IMR-90 (cell line): ENCODE measurements at regions not wholly inside any gene's neighbourhood (a gene's known extent, or its start where the extent isn't known, plus 50 kb on each side); places are given as distances from the start of the nearest gene placed in this dataset.

ENCODE experiments used
- ATAC-seq: fragments of 200-7000 bp; cut with Tn5 transposase; 2 replicates; pipeline ENCODE4 v1.9.1; 2020; ENCODE audit warnings: low read depth, mild to moderate bottlenecking, moderate library complexity
- BruUV-seq: library from RNA; stranded (reverse); fragments of 400-500 nt; replicated peaks from 2 replicates; lab custom pipeline; 2021; lab: Mats Ljungman, UMichigan
- CTCF ChIA-PET: fragments of 300-600 bp; formaldehyde crosslinking; extraction: SDS; loops from one replicate; lab custom pipeline; 2021; ENCODE audit warnings: antibody characterized with exemption; lab: Yijun Ruan, JAX
- POLR2A ChIA-PET: fragments of 300-600 bp; sonication (Branson Sonifier 250); formaldehyde crosslinking; loops from one replicate; lab custom pipeline; 2022; ENCODE audit warnings: antibody characterized with exemption; ENCODE audit not compliant: unreplicated experiment; lab: Charles Lee
- DNase-seq: peaks from one replicate; pipeline ENCODE4 v3.0.0; 2013
- H2AFZ ChIP-seq: replicated peaks from 2 replicates; pipeline ENCODE3; 2013; ENCODE audit warnings: low read length, mild to moderate bottlenecking; ENCODE audit not compliant: poor library complexity
- H2AK5ac ChIP-seq: 2 replicates; pipeline ENCODE4 v1.6.1; 2013; ENCODE audit warnings: low read depth, low read length, inconsistent platforms
- H2AK9ac ChIP-seq: replicated peaks from 2 replicates; pipeline ENCODE3; 2013; ENCODE audit warnings: mild to moderate bottlenecking, low read depth, low read length, moderate library complexity; ENCODE audit not compliant: poor library complexity
- H2BK120ac ChIP-seq: 2 replicates; pipeline ENCODE4 v1.6.1; 2013; ENCODE audit warnings: low read depth, low read length, inconsistent platforms
- H2BK15ac ChIP-seq: 3 replicates; pipeline ENCODE4 v1.6.1; 2013; ENCODE audit warnings: low read depth, low read length, inconsistent platforms
- H2BK20ac ChIP-seq: 2 replicates; pipeline ENCODE4 v1.6.1; 2013; ENCODE audit warnings: low read depth, mild to moderate bottlenecking, inconsistent platforms, low read length, moderate library complexity
- H2BK5ac ChIP-seq: 2 replicates; pipeline ENCODE4 v1.6.1; 2013; ENCODE audit warnings: mild to moderate bottlenecking, low read depth, low read length, inconsistent platforms; ENCODE audit not compliant: poor library complexity, severe bottlenecking
- H3K14ac ChIP-seq: replicated peaks from 2 replicates; pipeline ENCODE4 v1.6.1; 2013; ENCODE audit warnings: low read depth, low read length, inconsistent platforms
- H3K18ac ChIP-seq: 2 replicates; pipeline ENCODE4 v1.6.1; 2013; ENCODE audit warnings: low read depth, low read length, control low read depth
- H3K23ac ChIP-seq: 2 replicates; pipeline ENCODE4 v1.6.1; 2013; ENCODE audit warnings: low read depth, low read length, inconsistent platforms
- H3K27ac ChIP-seq: 2 replicates; pipeline ENCODE4 v1.5.1; 2013; ENCODE audit warnings: mild to moderate bottlenecking, control low read depth, low read length; ENCODE audit not compliant: insufficient read depth
- H3K27me3 ChIP-seq: 2 replicates; pipeline ENCODE4 v1.6.1; 2013; ENCODE audit warnings: low read length; ENCODE audit not compliant: control insufficient read depth, insufficient read depth
- H3K36me3 ChIP-seq: 2 replicates; pipeline ENCODE4 v1.6.1; 2013; ENCODE audit warnings: low read length, mixed read lengths; ENCODE audit not compliant: control insufficient read depth, insufficient read depth
- H3K4ac ChIP-seq: 2 replicates; pipeline ENCODE4 v1.6.1; 2013; ENCODE audit warnings: low read depth, low read length, inconsistent platforms
- H3K4me1 ChIP-seq: 2 replicates; pipeline ENCODE4 v1.6.1; 2013; ENCODE audit warnings: low read length, mixed read lengths; ENCODE audit not compliant: control insufficient read depth, insufficient read depth
- H3K4me2 ChIP-seq: 2 replicates; pipeline ENCODE4 v1.6.1; 2013; ENCODE audit warnings: low read depth, mild to moderate bottlenecking, control low read depth, low read length, moderate library complexity
- H3K4me3 ChIP-seq: 2 replicates; pipeline ENCODE4 v1.5.1; 2013; ENCODE audit warnings: low read depth, mild to moderate bottlenecking, control low read depth, low read length, moderate library complexity; ENCODE audit not compliant: insufficient read depth
- H3K56ac ChIP-seq: 2 replicates; pipeline ENCODE4 v1.6.1; 2013; ENCODE audit warnings: low read length, inconsistent platforms; ENCODE audit not compliant: insufficient read depth; ENCODE audit errors: extremely low read depth
- H3K79me1 ChIP-seq, 2 experiments: 2 replicates each; pipeline ENCODE4 v1.6.1; 2013; ENCODE audit warnings: low read length in 2 of 2, inconsistent platforms in 1 of 2, low read depth in 1 of 2
- H3K9ac ChIP-seq: 2 replicates; pipeline ENCODE4 v1.6.1; 2013; ENCODE audit warnings: low read depth, low read length, control low read depth
- H3K9me1 ChIP-seq: 2 replicates; pipeline ENCODE4 v1.6.1; 2013; ENCODE audit warnings: low read length, inconsistent platforms; ENCODE audit not compliant: insufficient read depth
- H3K9me3 ChIP-seq: 2 replicates; pipeline ENCODE4 v1.6.1; 2013; ENCODE audit warnings: low read length; ENCODE audit not compliant: control insufficient read depth, insufficient read depth
- H4K20me1 ChIP-seq: 2 replicates; pipeline ENCODE4 v1.6.1; 2013; ENCODE audit warnings: low read length, inconsistent platforms; ENCODE audit not compliant: insufficient read depth
- H4K5ac ChIP-seq: 2 replicates; pipeline ENCODE4 v1.6.1; 2013; ENCODE audit warnings: mild to moderate bottlenecking, low read depth, low read length, control low read depth
- H4K8ac ChIP-seq, 2 experiments: 2 replicates each; pipeline ENCODE4 v1.6.1; 2013; ENCODE audit warnings: low read depth in 2 of 2, low read length in 2 of 2, control low read depth in 1 of 2, inconsistent platforms in 1 of 2
- H4K91ac ChIP-seq: 2 replicates; pipeline ENCODE4 v1.6.1; 2013; ENCODE audit warnings: low read depth, low read length, inconsistent platforms; ENCODE audit not compliant: insufficient read depth
- CEBPB ChIP-seq: IDR thresholded peaks from 2 replicates; pipeline ENCODE4 v1.6.1; 2012; ENCODE audit warnings: low read depth, low read length, improper control_type of control experiment
- CHD1 ChIP-seq: IDR thresholded peaks from 2 replicates; pipeline ENCODE4 v1.6.1; 2012; ENCODE audit warnings: low read depth, low read length, improper control_type of control experiment
- MAFK ChIP-seq: IDR thresholded peaks from 2 replicates; pipeline ENCODE4 v1.6.1; 2012; ENCODE audit warnings: low read depth, low read length, improper control_type of control experiment
- MXI1 ChIP-seq: IDR thresholded peaks from 2 replicates; pipeline ENCODE4 v1.6.1; 2012; ENCODE audit warnings: low read depth, mild to moderate bottlenecking, low read length, moderate library complexity, borderline replicate concordance
- NFE2L2 ChIP-seq: fragments of 150-350 bp; IDR thresholded peaks from 2 replicates; pipeline ENCODE4 v1.6.1; 2016; ENCODE audit warnings: low read depth, mild to moderate bottlenecking, low read length
- RAD21 ChIP-seq: IDR thresholded peaks from 2 replicates; pipeline ENCODE4 v1.6.1; 2012; ENCODE audit warnings: low read length, improper control_type of control experiment
- RFX5 ChIP-seq: IDR thresholded peaks from 2 replicates; pipeline ENCODE4 v1.8.0; 2012; ENCODE audit warnings: low read depth, mild to moderate bottlenecking, low read length, moderate library complexity
- SMC3 ChIP-seq: fragments of 150-350 bp; IDR thresholded peaks from 2 replicates; pipeline ENCODE4 v1.6.1; 2016; ENCODE audit warnings: low read depth, mild to moderate bottlenecking, antibody characterized with exemption, low read length, moderate library complexity
- WGBS, 2 experiments: methylation state at CpG; one replicate each; pipeline versions ENCODE4 v1.1.5 to v1.1.7; 2013; ENCODE audit warnings: missing lambda C conversion rate in 2 of 2; ENCODE audit not compliant: insufficient read length in 1 of 2; ENCODE audit errors: extremely low coverage in 2 of 2; 5-methylcytosine and 5-hydroxymethylcytosine counted together
- dilution Hi-C: fragments of 300-500 bp; cut with HindIII; formaldehyde crosslinking; loops from one replicate; pipeline ENCODE4 v1.14.3; 2018; ENCODE audit warnings: low sequenced_read_pairs; ENCODE audit not compliant: unreplicated experiment
- in situ Hi-C: fragments of 300-500 bp; cut with MboI; formaldehyde crosslinking; loops from 3 replicates; pipeline ENCODE4 v1.14.3; 2019; ENCODE audit warnings: low sequenced_read_pairs, inconsistent platforms, mixed read lengths
- intact Hi-C: fragments of 100-400 bp; cut with micrococcal nuclease; formaldehyde crosslinking; loops from 2 replicates; pipeline ENCODE4 v1.10.0; 2022
- TF ChIP-seq, protein P1 (sequence below): fragments of 150-350 bp; IDR thresholded peaks from 2 replicates; pipeline ENCODE4 v1.6.1; 2016; ENCODE audit warnings: low read depth, mild to moderate bottlenecking, low read length, moderate library complexity, borderline replicate concordance

DNA sequence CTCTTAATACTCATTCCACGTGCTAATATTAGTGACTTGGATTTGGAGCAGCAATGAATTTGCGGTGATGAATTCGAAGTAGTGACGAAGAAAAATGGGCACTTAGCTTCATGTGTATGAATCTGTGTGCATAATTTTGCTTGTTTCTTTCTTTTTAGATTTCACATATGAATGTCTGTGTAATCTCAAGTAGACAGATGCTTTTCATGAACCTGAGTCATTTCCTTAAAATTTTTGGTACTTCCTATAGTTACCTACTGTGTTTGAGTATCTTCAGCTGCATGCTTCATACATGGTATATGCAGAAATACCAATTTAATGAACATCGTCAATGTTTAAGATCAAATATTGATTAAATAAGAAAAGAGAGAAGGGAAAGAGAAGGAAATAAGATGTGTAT, 540.2 kb downstream of the RAB38 start:
- H3K14ac ChIP-seq: no peak overlapping the region
- no peak overlapping the region for H3K27ac ChIP-seq
- no peak overlapping the region for H3K4me2 ChIP-seq
- CTCF ChIA-PET: no interaction called here
- H2AK9ac ChIP-seq: no peak overlapping the region
- no peak overlapping the region for H3K56ac ChIP-seq
- no peak overlapping the region for H3K4ac ChIP-seq
- dilution Hi-C loops: no loop called here
- H4K91ac ChIP-seq: no peak overlapping the region
- no CpG with 5 or more reads among the region's 5 CpGs for WGBS, 2 experiments
- no peak overlapping the region for H3K18ac ChIP-seq
- H2BK15ac ChIP-seq: no peak overlapping the region
- H4K5ac ChIP-seq: no peak overlapping the region
- H3K9me1 ChIP-seq: no peaks in the 10 kb centered on the region
- H3K4me1 ChIP-seq: no peaks in the 10 kb centered on the region
- BruUV-seq: no TSS peak
- H3K9me3 ChIP-seq: no peaks in the 10 kb centered on the region
- no peak overlapping the region for H2BK120ac ChIP-seq
- H4K20me1 ChIP-seq: no peaks in the 10 kb centered on the region
- H4K8ac ChIP-seq: no peak overlapping the region
- H2BK5ac ChIP-seq: no peak overlapping the region
- H2AFZ ChIP-seq: no peak overlapping the region
- no peak for ATAC-seq
- H3K9ac ChIP-seq: no peak overlapping the region
- DNase-seq: no peak
- POLR2A ChIA-PET: no interaction called here
- H3K4me3 ChIP-seq: no peak overlapping the region
- in situ Hi-C loops: no loop called here
- TF ChIP-seq RFX5 (no peak), RAD21 (no peak), MAFK (no peak), CHD1 (no peak), CEBPB (no peak), NFE2L2 (no peak), SMC3 (no peak), MXI1 (no peak)
- TF ChIP-seq, protein P1, sequence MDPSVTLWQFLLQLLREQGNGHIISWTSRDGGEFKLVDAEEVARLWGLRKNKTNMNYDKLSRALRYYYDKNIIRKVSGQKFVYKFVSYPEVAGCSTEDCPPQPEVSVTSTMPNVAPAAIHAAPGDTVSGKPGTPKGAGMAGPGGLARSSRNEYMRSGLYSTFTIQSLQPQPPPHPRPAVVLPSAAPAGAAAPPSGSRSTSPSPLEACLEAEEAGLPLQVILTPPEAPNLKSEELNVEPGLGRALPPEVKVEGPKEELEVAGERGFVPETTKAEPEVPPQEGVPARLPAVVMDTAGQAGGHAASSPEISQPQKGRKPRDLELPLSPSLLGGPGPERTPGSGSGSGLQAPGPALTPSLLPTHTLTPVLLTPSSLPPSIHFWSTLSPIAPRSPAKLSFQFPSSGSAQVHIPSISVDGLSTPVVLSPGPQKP: no peak
- no peaks in the 10 kb centered on the region for H3K27me3 ChIP-seq
- H3K36me3 ChIP-seq: no peaks in the 10 kb centered on the region
- H2AK5ac ChIP-seq: no peak overlapping the region
- H2BK20ac ChIP-seq: no peak overlapping the region
- no peaks in the 10 kb centered on the region for H3K79me1 ChIP-seq
- intact Hi-C loops: no loop called here
- H3K23ac ChIP-seq: no peak overlapping the region
